ENCODE measurements at regions not wholly inside any gene's neighbourhood (a gene's known extent, or its start where the extent isn't known, plus 50 kb on each side); places are given as distances from the start of the nearest gene placed in this dataset.

GRCh38 chr1:59172693-59173092 is 124.2 kb upstream of the FGGY start:
- Histone ChIP-seq H3K79me2 (ENCODE audit: control insufficient read depth, insufficient read depth, low read length) (no peaks in the 10 kb centered on the region), H3K36me3 (ENCODE audit: control insufficient read depth, insufficient read depth, low read length) (no peaks in the 10 kb centered on the region), H2AFZ (ENCODE audit: low read depth, low read length) (no peak overlapping the region), H4K20me1 (replicated peaks; ENCODE audit: control insufficient read depth, insufficient read depth, low read length) (no peaks in the 10 kb centered on the region), H3K27ac (ENCODE audit: extremely low read depth, low read depth, low read length) (no peak overlapping the region), H3K9me3 (replicated peaks; ENCODE audit: control insufficient read depth, insufficient read depth, low read depth, low read length) (no peaks in the 10 kb centered on the region), H3K27me3 (ENCODE audit: control insufficient read depth in 2 of 2, insufficient read depth in 2 of 2, low read length in 2 of 2) (0 out of 5 replicates have a peak, but pooled peaks cover 0 to 4% of the 10 kb centered on the region in 2 experiments), H3K9me1 (ENCODE audit: control insufficient read depth, insufficient read depth, low read length) (no peaks in the 10 kb centered on the region), H3K4me2 (ENCODE audit: insufficient read depth, low read length) (no peak overlapping the region), H3K4me3 (no peak overlapping the region), H3K4me1 (replicated peaks in 1 of 2; ENCODE audit: control insufficient read depth in 2 of 2, insufficient read depth in 2 of 2, low read length in 2 of 2) (no peaks in the 10 kb centered on the region), H3K9ac (ENCODE audit: insufficient read depth in 1 of 2, low read depth in 2 of 2, low read length in 2 of 2) (no peak overlapping the region)
- TF ChIP-seq RBM25 (IDR thresholded peaks at IDR 0.05; ENCODE audit: low read depth, low read length, severe bottlenecking) (peak; percentile 41), ZNF584 (CRISPR knock-in tag; IDR thresholded peaks at IDR 0.05; ENCODE audit: low read depth) (no peak)
- FAIRE-seq = no peak
- BruUV-seq (replicated peaks) = no TSS peak
- in situ Hi-C loops (cut with MboI) = no loop called here
- no peak for DNase-seq (ENCODE audit: extremely low read depth in 1 of 4, low spot score in 3 of 4)
- no peak for ATAC-seq
- intact Hi-C loops (cut with micrococcal nuclease) = no loop called here
- ChIA-PET CTCF (ENCODE audit: low intra/inter-chr PET ratio) (no interaction called here), POLR2A (no interaction called here)
- 0% methylated on average over 1 of the region's 1 CpG for WGBS (ENCODE audit: insufficient coverage, low coverage, missing lambda C conversion rate)

DNA sequence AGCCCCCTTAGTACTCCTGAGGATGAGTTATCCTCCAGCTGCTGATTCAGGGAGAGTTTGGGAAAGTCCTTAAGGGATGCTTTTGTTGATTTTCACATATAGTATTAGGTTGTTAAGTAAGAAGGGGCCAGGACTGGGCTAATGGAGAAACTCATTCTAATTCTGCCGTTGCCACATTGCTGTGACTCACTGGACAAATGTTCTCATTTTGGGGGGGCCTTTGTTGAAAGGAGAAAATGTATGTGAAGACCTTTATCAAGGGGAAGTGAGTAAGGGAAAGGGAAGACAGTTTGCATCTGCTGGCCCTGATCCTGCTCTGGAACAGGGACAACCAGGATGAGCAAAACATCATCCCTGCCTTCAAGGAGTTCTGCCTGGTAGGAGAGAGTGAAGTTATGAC is 123.2 kb upstream of the FGGY start:
- Histone ChIP-seq H3K27ac (ENCODE audit: extremely low read depth, low read depth, low read length) (no peak overlapping the region), H3K4me2 (ENCODE audit: insufficient read depth, low read length) (no peak overlapping the region), H2AFZ (ENCODE audit: low read depth, low read length) (no peak overlapping the region), H3K36me3 (ENCODE audit: control insufficient read depth, insufficient read depth, low read length) (no peaks in the 10 kb centered on the region), H3K4me1 (replicated peaks in 1 of 2; ENCODE audit: control insufficient read depth in 2 of 2, insufficient read depth in 2 of 2, low read length in 2 of 2) (no peaks in the 10 kb centered on the region), H4K20me1 (replicated peaks; ENCODE audit: control insufficient read depth, insufficient read depth, low read length) (no peaks in the 10 kb centered on the region), H3K27me3 (ENCODE audit: control insufficient read depth in 2 of 2, insufficient read depth in 2 of 2, low read length in 2 of 2) (0 out of 5 replicates have a peak, but pooled peaks cover 0 to 4% of the 10 kb centered on the region in 2 experiments), H3K9ac (ENCODE audit: insufficient read depth in 1 of 2, low read depth in 2 of 2, low read length in 2 of 2) (no peak overlapping the region), H3K9me3 (replicated peaks; ENCODE audit: control insufficient read depth, insufficient read depth, low read depth, low read length) (no peaks in the 10 kb centered on the region), H3K4me3 (no peak overlapping the region), H3K9me1 (ENCODE audit: control insufficient read depth, insufficient read depth, low read length) (no peaks in the 10 kb centered on the region), H3K79me2 (ENCODE audit: control insufficient read depth, insufficient read depth, low read length) (no peaks in the 10 kb centered on the region)
- in situ Hi-C loops (cut with MboI) (no loop called here), intact Hi-C loops (cut with micrococcal nuclease) (no loop called here)
- ChIA-PET CTCF (ENCODE audit: low intra/inter-chr PET ratio) (no interaction called here), POLR2A (no interaction called here)
- WGBS (ENCODE audit: insufficient coverage, low coverage, missing lambda C conversion rate) = 0% methylated on average over 1 of the region's 1 CpG
- no peak for DNase-seq (ENCODE audit: extremely low read depth in 1 of 4, low spot score in 3 of 4)
- no peak for ATAC-seq
- FAIRE-seq = no peak
- no TSS peak for BruUV-seq (replicated peaks)
- TF ChIP-seq MLLT1 (IDR thresholded peaks at IDR 0.05) (no peak), SP1 (CRISPR knock-in tag; IDR thresholded peaks at IDR 0.05) (no peak), CSDE1 (IDR thresholded peaks at IDR 0.05) (no peak), ZC3H4 (CRISPR knock-in tag; IDR thresholded peaks at IDR 0.05; ENCODE audit: borderline replicate concordance) (no peak), ZKSCAN8 (CRISPR knock-in tag; IDR thresholded peaks at IDR 0.05) (no peak), PCBP1 (IDR thresholded peaks at IDR 0.05; ENCODE audit: low read depth, low read length, poor library complexity, severe bottlenecking) (no peak), HNRNPLL (IDR thresholded peaks at IDR 0.05; ENCODE audit: low read depth, low read length, poor library complexity, severe bottlenecking) (no peak), FOXP1 (CRISPR knock-in tag; IDR thresholded peaks at IDR 0.05) (no peak)
- TF ChIP-seq, protein P1, sequence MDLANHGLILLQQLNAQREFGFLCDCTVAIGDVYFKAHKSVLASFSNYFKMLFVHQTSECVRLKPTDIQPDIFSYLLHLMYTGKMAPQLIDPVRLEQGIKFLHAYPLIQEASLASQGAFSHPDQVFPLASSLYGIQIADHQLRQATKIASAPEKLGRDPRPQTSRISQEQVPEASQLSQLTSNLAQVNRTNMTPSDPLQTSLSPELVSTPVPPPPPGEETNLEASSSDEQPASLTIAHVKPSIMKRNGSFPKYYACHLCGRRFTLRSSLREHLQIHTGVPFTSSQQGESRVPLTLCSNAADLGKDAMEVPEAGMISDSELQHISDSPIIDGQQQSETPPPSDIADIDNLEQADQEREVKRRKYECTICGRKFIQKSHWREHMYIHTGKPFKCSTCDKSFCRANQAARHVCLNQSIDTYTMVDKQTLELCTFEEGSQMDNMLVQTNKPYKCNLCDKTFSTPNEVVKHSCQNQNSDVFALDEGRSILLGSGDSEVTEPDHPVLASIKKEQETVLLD (IDR thresholded peaks at IDR 0.05) = no peak
